ENCODE measurements at regions not wholly inside any gene's neighbourhood (a gene's known extent, or its start where the extent isn't known, plus 50 kb on each side); places are given as distances from the start of the nearest gene placed in this dataset.

- TF ChIP-seq, protein P1, sequence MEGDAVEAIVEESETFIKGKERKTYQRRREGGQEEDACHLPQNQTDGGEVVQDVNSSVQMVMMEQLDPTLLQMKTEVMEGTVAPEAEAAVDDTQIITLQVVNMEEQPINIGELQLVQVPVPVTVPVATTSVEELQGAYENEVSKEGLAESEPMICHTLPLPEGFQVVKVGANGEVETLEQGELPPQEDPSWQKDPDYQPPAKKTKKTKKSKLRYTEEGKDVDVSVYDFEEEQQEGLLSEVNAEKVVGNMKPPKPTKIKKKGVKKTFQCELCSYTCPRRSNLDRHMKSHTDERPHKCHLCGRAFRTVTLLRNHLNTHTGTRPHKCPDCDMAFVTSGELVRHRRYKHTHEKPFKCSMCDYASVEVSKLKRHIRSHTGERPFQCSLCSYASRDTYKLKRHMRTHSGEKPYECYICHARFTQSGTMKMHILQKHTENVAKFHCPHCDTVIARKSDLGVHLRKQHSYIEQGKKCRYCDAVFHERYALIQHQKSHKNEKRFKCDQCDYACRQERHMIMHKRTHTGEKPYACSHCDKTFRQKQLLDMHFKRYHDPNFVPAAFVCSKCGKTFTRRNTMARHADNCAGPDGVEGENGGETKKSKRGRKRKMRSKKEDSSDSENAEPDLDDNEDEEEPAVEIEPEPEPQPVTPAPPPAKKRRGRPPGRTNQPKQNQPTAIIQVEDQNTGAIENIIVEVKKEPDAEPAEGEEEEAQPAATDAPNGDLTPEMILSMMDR (conservative IDR thresholded peaks at IDR 0.05; ENCODE audit: low read length): no peak
- TF ChIP-seq EZH2phosphoT487 (IDR thresholded peaks at IDR 0.05; ENCODE audit: borderline replicate concordance): no peak
Measured at GRCh38 chr21:28548291-28548690, 444.4 kb downstream of the LTN1 start.

Data from Loucy (cell line).